Activated effector memory CD4-positive, alpha-beta T cell treated with anti-CD3 and anti-CD28 coated beads, Interleukin-2, amount 50 U/mL, for 16 hours (primary cell): ENCODE measurements at regions not wholly inside any gene's neighbourhood (a gene's known extent, or its start where the extent isn't known, plus 50 kb on each side); places are given as distances from the start of the nearest gene placed in this dataset.

Experiments
- DNase-seq: peaks from one replicate; pipeline ENCODE4 v3.0.0-alpha.2; 2020

GRCh38 chr1:222283147-222283768 lies 264.6 kb downstream of the HHIPL2 start:
- no peak for DNase-seq

GRCh38 chr1:222279591-222279990 lies 268.3 kb downstream of the HHIPL2 start:
- no peak for DNase-seq

GRCh38 chr1:222278501-222278900 lies 269.4 kb downstream of the HHIPL2 start:
- DNase-seq: no peak

GRCh38 chr1:222275729-222276465 lies 272.0 kb downstream of the HHIPL2 start:
- DNase-seq: no peak

- no peak for DNase-seq
These were observed 272.7 kb downstream of the HHIPL2 start for GRCh38 chr1:222275001-222275728.

- DNase-seq: no peak
These were observed 281.4 kb downstream of the HHIPL2 start for GRCh38 chr1:222266223-222267196.

GRCh38 chr1:222263791-222264190 lies 284.1 kb downstream of the HHIPL2 start:
- no peak for DNase-seq

- no peak for DNase-seq
These were observed 290.9 kb downstream of the HHIPL2 start for GRCh38 chr1:222257027-222257426.

- no peak for DNase-seq
These were observed 291.8 kb downstream of the HHIPL2 start for GRCh38 chr1:222256058-222256457.

- DNase-seq: no peak
These were observed 295.1 kb downstream of the HHIPL2 start for GRCh38 chr1:222252788-222253187.

- no peak for DNase-seq
These were observed 296.1 kb downstream of the HHIPL2 start for GRCh38 chr1:222251847-222252246.

- no peak for DNase-seq
These were observed 297.5 kb downstream of the HHIPL2 start for GRCh38 chr1:222250376-222250775.

- DNase-seq: no peak
These were observed 300.0 kb downstream of the HHIPL2 start for GRCh38 chr1:222247811-222248310.

GRCh38 chr1:222247081-222247480 lies 300.8 kb downstream of the HHIPL2 start:
- DNase-seq: no peak

- DNase-seq: no peak
These were observed 304.0 kb downstream of the HHIPL2 start for GRCh38 chr1:222243902-222244301.

GRCh38 chr1:222242492-222242891 lies 305.4 kb downstream of the HHIPL2 start:
- DNase-seq: no peak

- DNase-seq: no peak
These were observed 306.5 kb downstream of the HHIPL2 start for GRCh38 chr1:222241410-222241809.

- DNase-seq: no peak
These were observed 307.2 kb downstream of the HHIPL2 start for GRCh38 chr1:222240536-222241181.

- DNase-seq: no peak
These were observed 308.8 kb downstream of the HHIPL2 start for GRCh38 chr1:222239130-222239529.

GRCh38 chr1:222234351-222234750 lies 313.6 kb downstream of the HHIPL2 start:
- no peak for DNase-seq

- DNase-seq: no peak
These were observed 314.3 kb downstream of the HHIPL2 start for GRCh38 chr1:222233444-222234158.
